Caco-2 (cell line): ENCODE measurements at regions not wholly inside any gene's neighbourhood (a gene's known extent, or its start where the extent isn't known, plus 50 kb on each side); places are given as distances from the start of the nearest gene placed in this dataset.

ENCODE experiments used
- BruUV-seq: library from RNA; stranded (reverse); fragments of 400-500 nt; replicated peaks from 2 replicates; lab custom pipeline; 2021; lab: Mats Ljungman, UMichigan
- CTCF ChIA-PET: fragments of 300-600 bp; sonication (Branson Sonifier 250); formaldehyde crosslinking; loops from one replicate; lab custom pipeline; 2022; ENCODE audit warnings: antibody characterized with exemption; lab: Charles Lee
- POLR2A ChIA-PET: fragments of 300-600 bp; sonication (Branson Sonifier 250); formaldehyde crosslinking; loops from one replicate; lab custom pipeline; 2022; ENCODE audit warnings: antibody characterized with exemption; lab: Charles Lee
- DNase-seq, 2 experiments: peaks; one replicate each; pipeline versions ENCODE4 v3.0.0 to v3.0.0-alpha.2; 2020 to 2022
- H3K27me3 ChIP-seq: replicated peaks from 2 replicates; pipeline ENCODE4 v1.6.0; 2011; ENCODE audit warnings: low read length; ENCODE audit not compliant: control insufficient read depth, insufficient read depth
- H3K36me3 ChIP-seq: 2 replicates; pipeline ENCODE4 v1.5.1; 2011; ENCODE audit warnings: low read length; ENCODE audit not compliant: control insufficient read depth, insufficient read depth
- H3K4me1 ChIP-seq: fragments of 250-450 bp; sonication (Bioruptor Pico); 2 replicates; pipeline ENCODE4 v1.5.1; 2020; ENCODE audit warnings: mild to moderate bottlenecking
- H3K4me3 ChIP-seq: 2 replicates; pipeline ENCODE4 v1.5.1; 2011; ENCODE audit warnings: low read depth, mild to moderate bottlenecking, control low read depth, low read length
- H3K9me3 ChIP-seq: fragments of 250-450 bp; sonication (Bioruptor Pico); 2 replicates; pipeline ENCODE4 v1.5.1; 2020; ENCODE audit warnings: mild to moderate bottlenecking, moderate library complexity
- H3K27ac Mint-ChIP-seq: one replicate; pipeline ENCODE4 v1.8.0; 2022; ENCODE audit warnings: mixed read lengths; ENCODE audit not compliant: unreplicated experiment
- H3K27me3 Mint-ChIP-seq: one replicate; pipeline ENCODE4 v1.8.0; 2022; ENCODE audit warnings: mixed read lengths; ENCODE audit not compliant: insufficient read depth, unreplicated experiment
- H3K36me3 Mint-ChIP-seq: one replicate; pipeline ENCODE4 v1.8.0; 2022; ENCODE audit warnings: mild to moderate bottlenecking, mixed read lengths; ENCODE audit not compliant: insufficient read depth, unreplicated experiment
- H3K4me1 Mint-ChIP-seq: one replicate; pipeline ENCODE4 v1.8.0; 2022; ENCODE audit warnings: low read depth, mixed read lengths; ENCODE audit not compliant: unreplicated experiment
- H3K4me3 Mint-ChIP-seq: one replicate; pipeline ENCODE4 v1.8.0; 2022; ENCODE audit warnings: mild to moderate bottlenecking, moderate library complexity, mixed read lengths; ENCODE audit not compliant: unreplicated experiment
- H3K9me3 Mint-ChIP-seq: one replicate; pipeline ENCODE4 v1.8.0; 2022; ENCODE audit warnings: mixed read lengths; ENCODE audit not compliant: unreplicated experiment
- CTCF ChIP-seq, 2 experiments: fragments of 200-600 bp in 1 of 2; IDR thresholded peaks; 1 replicate in 1 of 2; 2 replicates in 1 of 2; pipeline versions ENCODE4 v1.5.1 to v1.8.0; 2011 to 2022; ENCODE audit warnings: antibody characterized with exemption in 1 of 2, control low read depth in 1 of 2, inconsistent platforms in 1 of 2, low read depth in 1 of 2, low read length in 1 of 2, mild to moderate bottlenecking in 1 of 2, moderate library complexity in 1 of 2; ENCODE audit not compliant: insufficient read depth in 1 of 2, severe bottlenecking in 1 of 2, unreplicated experiment in 1 of 2
- intact Hi-C: fragments of 100-400 bp; cut with micrococcal nuclease; formaldehyde crosslinking; loops from one replicate; pipeline ENCODE4 v1.10.0; 2022; ENCODE audit not compliant: unreplicated experiment

DNA sequence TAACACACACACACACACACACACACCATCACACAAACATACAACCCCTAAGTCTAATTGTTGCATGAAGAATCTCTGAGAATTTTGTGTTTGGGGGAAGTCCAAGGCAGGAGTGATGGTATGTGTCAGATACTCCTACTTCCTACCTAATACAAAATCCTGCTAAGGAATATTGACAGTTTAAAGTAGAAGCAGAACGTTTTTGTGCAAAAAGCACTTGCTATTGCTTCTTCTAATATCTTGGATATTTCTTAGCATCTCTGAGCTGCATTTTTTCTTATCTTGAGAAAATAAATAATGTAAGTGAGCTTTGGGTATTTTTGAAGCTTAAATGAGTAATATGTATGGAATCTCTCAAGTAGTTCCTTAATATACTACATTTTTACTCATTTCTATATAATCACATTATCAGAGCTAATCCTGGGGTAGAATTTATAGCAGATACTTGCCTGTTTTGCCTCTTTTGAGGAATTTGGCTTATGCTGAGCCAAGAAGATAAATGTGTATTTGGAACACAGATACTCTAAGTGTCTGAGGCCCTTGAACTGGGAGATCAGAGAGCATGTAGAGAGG lies 212.3 kb downstream of the DKK1 start:
- peaks cover 35% of the 10 kb centered on the region for H3K9me3 Mint-ChIP-seq
- DNase-seq = no peak
- no peaks in the 10 kb centered on the region for H3K27me3 Mint-ChIP-seq
- no TSS peak for BruUV-seq
- peaks cover 9% of the 10 kb centered on the region for H3K4me1 Mint-ChIP-seq
- Histone ChIP-seq H3K4me1 (peaks cover 6% of the 10 kb centered on the region), H3K36me3 (no peaks in the 10 kb centered on the region), H3K27me3 (no peaks in the 10 kb centered on the region), H3K9me3 (no peaks in the 10 kb centered on the region), H3K4me3 (no peak overlapping the region)
- POLR2A ChIA-PET = no interaction called here
- no peak for TF ChIP-seq CTCF (IDR thresholded peaks at IDR 0.05; ENCODE audit: insufficient read depth in 1 of 2, low read depth in 1 of 2, low read length in 1 of 2, severe bottlenecking in 1 of 2, unreplicated experiment in 1 of 2)
- CTCF ChIA-PET = interaction anchor here (0.7 kb wide), 1 partner anchor 36 kb away, joined by 5 read pairs; no protein-coding TSS in a partner anchor
- H3K4me3 Mint-ChIP-seq = no peak overlapping the region
- no peak overlapping the region for H3K27ac Mint-ChIP-seq
- H3K36me3 Mint-ChIP-seq = no peaks in the 10 kb centered on the region
- intact Hi-C loops = no loop called here

DNA sequence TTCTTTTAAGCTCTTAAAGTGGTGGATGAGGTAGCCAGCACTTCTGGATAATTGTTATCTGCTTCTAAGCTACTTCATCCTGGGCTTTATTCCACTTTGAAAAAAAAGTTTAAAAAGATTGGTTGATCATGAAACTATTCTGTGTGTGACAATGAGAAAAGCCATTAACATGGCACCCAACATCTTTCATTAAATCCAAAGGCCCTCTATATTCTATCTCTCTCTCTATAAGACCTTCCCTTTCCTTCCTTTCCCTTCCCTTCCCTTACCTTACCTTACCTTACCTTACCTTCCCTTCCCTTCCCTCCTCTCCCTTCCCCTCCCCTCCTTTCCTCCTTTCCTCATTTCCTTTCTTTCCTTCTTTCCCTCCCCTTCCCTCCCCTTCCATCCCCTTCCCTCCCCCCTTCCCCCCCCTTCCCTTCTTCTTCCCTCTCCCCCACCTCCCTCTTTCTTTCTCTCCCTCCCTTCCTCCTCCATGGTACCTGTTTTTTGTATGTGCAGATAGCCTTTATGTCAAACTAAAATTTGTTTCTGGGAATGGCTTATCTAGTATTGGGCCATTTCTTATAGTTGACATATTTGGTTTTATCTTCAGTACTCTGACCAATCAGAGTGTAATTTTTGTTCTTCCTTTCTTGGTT lies 218.7 kb downstream of the DKK1 start:
- intact Hi-C loops = no loop called here
- Mint-ChIP-seq H3K27ac (no peak overlapping the region), H3K4me3 (no peak overlapping the region), H3K4me1 (no peaks in the 10 kb centered on the region), H3K27me3 (no peaks in the 10 kb centered on the region), H3K9me3 (peaks cover 15% of the 10 kb centered on the region), H3K36me3 (no peaks in the 10 kb centered on the region)
- no peaks in the 10 kb centered on the region for H3K27me3 ChIP-seq
- no peak for DNase-seq
- POLR2A ChIA-PET = no interaction called here
- no TSS peak for BruUV-seq
- no peaks in the 10 kb centered on the region for H3K4me1 ChIP-seq
- no peak for TF ChIP-seq CTCF (IDR thresholded peaks at IDR 0.05; ENCODE audit: insufficient read depth in 1 of 2, low read depth in 1 of 2, low read length in 1 of 2, severe bottlenecking in 1 of 2, unreplicated experiment in 1 of 2)
- no peak overlapping the region for H3K4me3 ChIP-seq
- 0 out of 2 replicates have a peak, but pooled peaks cover 5% of the 10 kb centered on the region for H3K9me3 ChIP-seq
- CTCF ChIA-PET = interaction anchor here (0.6 kb wide), 1 partner anchor 135 kb away, joined by 3 read pairs; no protein-coding TSS in a partner anchor
- no peaks in the 10 kb centered on the region for H3K36me3 ChIP-seq

DNA sequence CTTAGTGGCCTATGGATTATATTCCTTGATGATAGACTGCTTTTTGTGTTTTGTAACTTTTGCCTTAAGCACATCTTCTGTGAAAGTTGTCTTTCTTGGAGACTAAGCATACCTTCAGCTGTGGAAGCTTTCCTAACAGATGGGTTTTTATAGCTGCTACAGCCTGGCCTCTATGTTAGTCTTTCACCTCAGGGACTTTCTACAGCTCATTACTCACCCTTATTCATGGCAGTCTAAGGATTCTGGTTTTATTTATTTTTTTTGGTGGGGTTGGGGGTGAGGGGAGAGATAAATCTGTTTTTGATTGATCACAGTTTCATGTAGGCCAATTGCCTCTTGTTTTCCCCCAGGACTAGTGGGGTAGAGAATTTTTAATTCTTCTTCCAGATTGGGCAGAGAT lies 219.9 kb downstream of the DKK1 start:
- Mint-ChIP-seq H3K36me3 (no peaks in the 10 kb centered on the region), H3K4me1 (peaks cover under 1% of the 10 kb centered on the region), H3K9me3 (peaks cover 9% of the 10 kb centered on the region), H3K4me3 (no peak overlapping the region), H3K27ac (no peak overlapping the region), H3K27me3 (no peaks in the 10 kb centered on the region)
- DNase-seq = no peak
- BruUV-seq = no TSS peak
- Histone ChIP-seq H3K4me1 (no peaks in the 10 kb centered on the region), H3K4me3 (no peak overlapping the region), H3K36me3 (no peaks in the 10 kb centered on the region), H3K9me3 (0 out of 2 replicates have a peak, but pooled peaks cover 5% of the 10 kb centered on the region), H3K27me3 (no peaks in the 10 kb centered on the region)
- intact Hi-C loops = no loop called here
- POLR2A ChIA-PET = no interaction called here
- CTCF ChIA-PET = no interaction called here
- TF ChIP-seq CTCF (IDR thresholded peaks at IDR 0.05; ENCODE audit: insufficient read depth in 1 of 2, low read depth in 1 of 2, low read length in 1 of 2, severe bottlenecking in 1 of 2, unreplicated experiment in 1 of 2) = no peak
